ENCODE measurements at regions not wholly inside any gene's neighbourhood (a gene's known extent, or its start where the extent isn't known, plus 50 kb on each side); places are given as distances from the start of the nearest gene placed in this dataset.

GRCh38 chr15:93562395-93563123, 473.5 kb upstream of the RGMA start:
- H3K27ac ChIP-seq (ENCODE audit: low read length): peak overlapping the region; percentile 69
- peak; percentile 67 for DNase-seq

DNA sequence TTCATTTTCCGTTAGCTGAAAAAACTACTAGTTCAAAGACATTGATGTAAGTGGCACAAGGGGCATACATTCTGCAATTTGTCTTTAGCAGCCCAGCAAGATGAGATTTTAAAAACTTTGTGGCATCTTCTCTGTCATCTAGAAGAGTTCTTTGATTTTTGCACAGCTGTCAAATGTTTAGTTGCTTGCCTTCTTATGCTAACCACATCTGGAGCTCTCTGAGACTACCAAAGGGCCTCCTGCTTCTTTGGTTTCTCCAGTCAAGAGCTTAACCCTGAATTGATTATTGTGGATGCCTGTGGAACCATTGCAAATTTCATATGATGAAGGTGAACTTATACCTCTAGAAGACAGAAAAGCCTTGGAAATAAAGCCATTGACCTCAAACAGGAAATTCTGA, 468.7 kb upstream of the RGMA start:
- peaks cover 12% of the 10 kb centered on the region for H3K4me1 ChIP-seq (ENCODE audit: control insufficient read depth, insufficient read depth, low read length)
- H3K27me3 ChIP-seq (ENCODE audit: control insufficient read depth, insufficient read depth, low read length): no peaks in the 10 kb centered on the region
- no peak for DNase-seq
- H3K4me3 ChIP-seq (ENCODE audit: low read length): no peak overlapping the region
- H3K36me3 ChIP-seq (ENCODE audit: control insufficient read depth, insufficient read depth, low read length): no peaks in the 10 kb centered on the region
- H3K9me3 ChIP-seq (replicated peaks; ENCODE audit: control insufficient read depth, low read depth, low read length): peaks cover 2% of the 10 kb centered on the region
- WGBS (ENCODE audit: insufficient coverage): 100% methylated on average over 1 of the region's 1 CpG
- H3K27ac ChIP-seq (ENCODE audit: low read length): no peak overlapping the region

More at GRCh38 chr15:93562395-93563123, 473.5 kb upstream of the RGMA start:
- Histone ChIP-seq H3K4me3 (ENCODE audit: low read length) (no peak overlapping the region), H3K27me3 (ENCODE audit: control insufficient read depth, insufficient read depth, low read length) (no peaks in the 10 kb centered on the region), H3K4me1 (ENCODE audit: control insufficient read depth, insufficient read depth, low read length) (peaks cover 18% of the 10 kb centered on the region), H3K36me3 (ENCODE audit: control insufficient read depth, insufficient read depth, low read length) (no peaks in the 10 kb centered on the region), H3K9me3 (replicated peaks; ENCODE audit: control insufficient read depth, low read depth, low read length) (no peaks in the 10 kb centered on the region)
- WGBS (ENCODE audit: insufficient coverage): 42% methylated on average over 5 of the region's 8 CpGs

GRCh38 chr15:93553167-93553935, 464.3 kb upstream of the RGMA start:
- Histone ChIP-seq H3K36me3 (ENCODE audit: control insufficient read depth, insufficient read depth, low read length) (no peaks in the 10 kb centered on the region), H3K27me3 (ENCODE audit: control insufficient read depth, insufficient read depth, low read length) (no peaks in the 10 kb centered on the region), H3K27ac (ENCODE audit: low read length) (peak overlapping the region; percentile 65), H3K4me3 (ENCODE audit: low read length) (no peak overlapping the region), H3K4me1 (ENCODE audit: control insufficient read depth, insufficient read depth, low read length) (peaks cover 11% of the 10 kb centered on the region), H3K9me3 (replicated peaks; ENCODE audit: control insufficient read depth, low read depth, low read length) (peaks cover 2% of the 10 kb centered on the region)
- DNase-seq: peak; percentile 77
- no CpG with 5 or more reads among the region's 3 CpGs for whole genome bisulfite sequencing (ENCODE audit: insufficient coverage)

DNA sequence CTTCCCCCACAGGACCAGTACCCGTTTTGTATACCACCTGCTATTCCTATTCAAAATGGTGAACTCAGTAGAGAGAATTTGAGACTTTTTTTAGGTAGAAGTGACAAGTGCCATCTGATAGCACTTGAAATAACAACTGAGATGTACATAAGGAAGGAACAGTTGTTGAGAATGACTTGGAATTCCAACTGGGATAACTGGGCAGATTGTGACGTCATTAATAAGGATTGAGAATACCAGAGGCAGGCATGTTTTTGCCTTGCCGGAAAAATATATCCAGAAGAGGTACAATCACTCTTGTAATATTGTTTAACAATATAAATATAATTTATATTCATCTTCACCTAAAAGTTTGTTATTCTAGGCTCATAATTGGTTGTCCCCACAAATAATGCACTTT, 454.1 kb upstream of the RGMA start:
- Histone ChIP-seq H3K4me1 (ENCODE audit: control insufficient read depth, insufficient read depth, low read length) (no peaks in the 10 kb centered on the region), H3K27me3 (ENCODE audit: control insufficient read depth, insufficient read depth, low read length) (no peaks in the 10 kb centered on the region), H3K36me3 (ENCODE audit: control insufficient read depth, insufficient read depth, low read length) (no peaks in the 10 kb centered on the region), H3K9me3 (replicated peaks; ENCODE audit: control insufficient read depth, low read depth, low read length) (peaks cover 2% of the 10 kb centered on the region), H3K27ac (ENCODE audit: low read length) (no peak overlapping the region), H3K4me3 (ENCODE audit: low read length) (no peak overlapping the region)
- no peak for DNase-seq
- no CpG with 5 or more reads among the region's 3 CpGs for WGBS (ENCODE audit: insufficient coverage)

- DNase-seq: no peak
- WGBS (ENCODE audit: insufficient coverage): 88% methylated on average over 1 of the region's 5 CpGs
- Histone ChIP-seq H3K36me3 (ENCODE audit: control insufficient read depth, insufficient read depth, low read length) (no peaks in the 10 kb centered on the region), H3K27ac (ENCODE audit: low read length) (no peak overlapping the region), H3K9me3 (replicated peaks; ENCODE audit: control insufficient read depth, low read depth, low read length) (no peaks in the 10 kb centered on the region), H3K27me3 (ENCODE audit: control insufficient read depth, insufficient read depth, low read length) (no peaks in the 10 kb centered on the region), H3K4me1 (ENCODE audit: control insufficient read depth, insufficient read depth, low read length) (peaks cover 9% of the 10 kb centered on the region), H3K4me3 (ENCODE audit: low read length) (no peak overlapping the region)
Measured at GRCh38 chr15:93527374-93528050, 438.5 kb upstream of the RGMA start.

DNA sequence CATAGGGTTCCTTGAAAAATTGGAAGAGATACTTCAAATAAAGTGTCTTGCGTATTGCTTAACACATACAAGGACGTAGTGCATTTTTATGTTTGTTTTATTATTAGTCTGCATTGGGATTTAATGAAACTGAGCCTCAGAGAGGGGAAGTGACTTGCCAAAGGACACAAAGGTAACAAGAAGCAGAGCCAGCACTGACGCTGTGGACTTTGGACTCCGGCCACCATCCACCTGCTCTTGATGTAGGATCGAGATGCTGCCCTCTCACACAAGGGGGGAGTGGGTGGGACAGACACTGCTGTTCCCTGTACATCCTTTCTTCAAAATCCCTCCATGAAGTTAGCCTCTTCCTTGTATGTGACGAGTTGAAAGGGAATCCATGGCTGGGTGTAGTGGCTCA, 435.4 kb upstream of the RGMA start:
- no peaks in the 10 kb centered on the region for H3K9me3 ChIP-seq (replicated peaks; ENCODE audit: control insufficient read depth, low read depth, low read length)
- H3K4me3 ChIP-seq (ENCODE audit: low read length): no peak overlapping the region
- peaks cover 13% of the 10 kb centered on the region for H3K4me1 ChIP-seq (ENCODE audit: control insufficient read depth, insufficient read depth, low read length)
- H3K36me3 ChIP-seq (ENCODE audit: control insufficient read depth, insufficient read depth, low read length): no peaks in the 10 kb centered on the region
- no peaks in the 10 kb centered on the region for H3K27me3 ChIP-seq (ENCODE audit: control insufficient read depth, insufficient read depth, low read length)
- H3K27ac ChIP-seq (ENCODE audit: low read length): no peak overlapping the region
- DNase-seq: no peak
- WGBS (ENCODE audit: insufficient coverage): no CpG with 5 or more reads among the region's 6 CpGs

- Histone ChIP-seq H3K27me3 (ENCODE audit: control insufficient read depth, insufficient read depth, low read length) (no peaks in the 10 kb centered on the region), H3K9me3 (replicated peaks; ENCODE audit: control insufficient read depth, low read depth, low read length) (no peaks in the 10 kb centered on the region), H3K27ac (ENCODE audit: low read length) (peak overlapping the region; percentile 24), H3K4me1 (ENCODE audit: control insufficient read depth, insufficient read depth, low read length) (peaks cover 13% of the 10 kb centered on the region), H3K36me3 (ENCODE audit: control insufficient read depth, insufficient read depth, low read length) (no peaks in the 10 kb centered on the region), H3K4me3 (ENCODE audit: low read length) (no peak overlapping the region)
- WGBS (ENCODE audit: insufficient coverage): 42% methylated on average over 6 of the region's 7 CpGs
- peak; percentile 56 for DNase-seq
Measured at GRCh38 chr15:93523481-93523880, 434.5 kb upstream of the RGMA start.

- DNase-seq: peak; percentile 84
- Histone ChIP-seq H3K27ac (ENCODE audit: low read length) (peak overlapping the region; percentile 49), H3K4me1 (ENCODE audit: control insufficient read depth, insufficient read depth, low read length) (peaks cover 15% of the 10 kb centered on the region), H3K27me3 (ENCODE audit: control insufficient read depth, insufficient read depth, low read length) (no peaks in the 10 kb centered on the region), H3K4me3 (ENCODE audit: low read length) (no peak overlapping the region), H3K36me3 (ENCODE audit: control insufficient read depth, insufficient read depth, low read length) (no peaks in the 10 kb centered on the region), H3K9me3 (replicated peaks; ENCODE audit: control insufficient read depth, low read depth, low read length) (no peaks in the 10 kb centered on the region)
- 63% methylated on average over 1 of the region's 4 CpGs for WGBS (ENCODE audit: insufficient coverage)
Measured at GRCh38 chr15:93520206-93520605, 431.2 kb upstream of the RGMA start.

- Histone ChIP-seq H3K4me1 (ENCODE audit: control insufficient read depth, insufficient read depth, low read length) (peaks cover 15% of the 10 kb centered on the region), H3K27ac (ENCODE audit: low read length) (peak overlapping the region; percentile 49), H3K36me3 (ENCODE audit: control insufficient read depth, insufficient read depth, low read length) (no peaks in the 10 kb centered on the region), H3K27me3 (ENCODE audit: control insufficient read depth, insufficient read depth, low read length) (no peaks in the 10 kb centered on the region), H3K9me3 (replicated peaks; ENCODE audit: control insufficient read depth, low read depth, low read length) (no peaks in the 10 kb centered on the region), H3K4me3 (ENCODE audit: low read length) (no peak overlapping the region)
- WGBS (ENCODE audit: insufficient coverage): 100% methylated on average over 1 of the region's 3 CpGs
- DNase-seq: no peak
Measured at GRCh38 chr15:93519599-93519998, 430.6 kb upstream of the RGMA start.

DNA sequence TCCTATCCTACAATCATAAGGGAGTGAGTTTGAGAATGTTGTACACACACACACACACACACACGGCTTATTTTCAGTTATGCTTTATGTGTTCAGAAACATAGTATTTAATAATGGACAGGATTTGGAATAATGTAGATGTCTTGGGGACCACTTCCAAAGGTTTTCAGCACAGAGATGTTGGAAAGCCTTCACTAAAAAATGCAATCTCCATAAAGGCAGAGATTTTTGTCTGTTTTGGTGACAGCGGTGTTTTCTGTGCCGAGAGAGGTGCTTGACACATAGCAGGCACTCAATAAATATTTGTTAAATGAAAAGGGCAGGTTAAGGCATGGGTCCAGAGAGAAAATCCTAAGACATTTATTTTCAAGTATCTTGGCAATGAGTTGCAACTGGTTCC, 428.2 kb upstream of the RGMA start:
- Histone ChIP-seq H3K4me1 (ENCODE audit: control insufficient read depth, insufficient read depth, low read length) (peaks cover 6% of the 10 kb centered on the region), H3K9me3 (replicated peaks; ENCODE audit: control insufficient read depth, low read depth, low read length) (no peaks in the 10 kb centered on the region), H3K4me3 (ENCODE audit: low read length) (no peak overlapping the region), H3K36me3 (ENCODE audit: control insufficient read depth, insufficient read depth, low read length) (no peaks in the 10 kb centered on the region), H3K27ac (ENCODE audit: low read length) (no peak overlapping the region), H3K27me3 (ENCODE audit: control insufficient read depth, insufficient read depth, low read length) (no peaks in the 10 kb centered on the region)
- WGBS (ENCODE audit: insufficient coverage): no CpG with 5 or more reads among the region's 3 CpGs
- peak; percentile 74 for DNase-seq

Measured in muscle of leg (tissue), 3 donors.